ENCODE measurements at regions not wholly inside any gene's neighbourhood (a gene's known extent, or its start where the extent isn't known, plus 50 kb on each side); places are given as distances from the start of the nearest gene placed in this dataset.

GRCh38 chr18:44133483-44133882, 547.2 kb upstream of the SETBP1 start:
- TF ChIP-seq EZH2 (IDR thresholded peaks at IDR 0.05; ENCODE audit: borderline replicate concordance, insufficient read depth, low read depth, low read length, poor library complexity, severe bottlenecking) (no peak), CTCF (IDR thresholded peaks at IDR 0.05) (no peak)

All from B cell (primary cell).